ENCODE measurements at regions not wholly inside any gene's neighbourhood (a gene's known extent, or its start where the extent isn't known, plus 50 kb on each side); places are given as distances from the start of the nearest gene placed in this dataset.
"Not testable (repeated sequence)": the region's sequence is repeated elsewhere in the genome, so short reads cannot be mapped to it uniquely, and the experiment has no call there.

GRCh38 chr10:131830446-131831130 lies 70.2 kb upstream of the PPP2R2D start:
- H3K27ac Mint-ChIP-seq = no peak overlapping the region
- H3K9me3 Mint-ChIP-seq = no peaks in the 10 kb centered on the region
- H3K4me1 Mint-ChIP-seq = no peaks in the 10 kb centered on the region
- no peak for DNase-seq
- no peak overlapping the region for H3K4me3 Mint-ChIP-seq
- ATAC-seq = no peak
- peaks cover 21% of the 10 kb centered on the region for H3K27me3 Mint-ChIP-seq

- H3K4me3 Mint-ChIP-seq = no peak overlapping the region
- no peaks in the 10 kb centered on the region for H3K4me1 Mint-ChIP-seq
- ATAC-seq = no peak
Observed at GRCh38 chr10:131831561-131831960, 69.2 kb upstream of the PPP2R2D start.

GRCh38 chr10:131832056-131832685 lies 68.6 kb upstream of the PPP2R2D start:
- Mint-ChIP-seq H3K4me3 (no peak overlapping the region), H3K4me1 (no peaks in the 10 kb centered on the region), H3K27me3 (peaks cover 21% of the 10 kb centered on the region), H3K9me3 (no peaks in the 10 kb centered on the region), H3K27ac (no peak overlapping the region)
- DNase-seq (no peak), ATAC-seq (no peak)

More at GRCh38 chr10:131831561-131831960, 69.2 kb upstream of the PPP2R2D start:
- no peak overlapping the region for H3K27ac Mint-ChIP-seq
- peaks cover 21% of the 10 kb centered on the region for H3K27me3 Mint-ChIP-seq
- H3K9me3 Mint-ChIP-seq = no peaks in the 10 kb centered on the region
- no peak for DNase-seq

GRCh38 chr10:131833013-131833412 lies 67.8 kb upstream of the PPP2R2D start:
- DNase-seq = no peak
- no peaks in the 10 kb centered on the region for H3K4me1 Mint-ChIP-seq
- no peaks in the 10 kb centered on the region for H3K9me3 Mint-ChIP-seq
- ATAC-seq = no peak
- H3K4me3 Mint-ChIP-seq = no peak overlapping the region
- no peak overlapping the region for H3K27ac Mint-ChIP-seq
- H3K27me3 Mint-ChIP-seq = peaks cover 21% of the 10 kb centered on the region

- Mint-ChIP-seq H3K9me3 (no peaks in the 10 kb centered on the region), H3K27me3 (peaks cover 21% of the 10 kb centered on the region), H3K4me1 (no peaks in the 10 kb centered on the region), H3K27ac (no peak overlapping the region), H3K4me3 (no peak overlapping the region)
- ATAC-seq (no peak), DNase-seq (no peak)
Observed at GRCh38 chr10:131833446-131834080, 67.2 kb upstream of the PPP2R2D start.

- no peak for DNase-seq
- no peaks in the 10 kb centered on the region for H3K4me1 Mint-ChIP-seq
- ATAC-seq = no peak
Observed at GRCh38 chr10:131834152-131834810, 66.5 kb upstream of the PPP2R2D start.

GRCh38 chr10:131838966-131839742 lies 61.7 kb upstream of the PPP2R2D start:
- no peak for DNase-seq
- H3K4me1 Mint-ChIP-seq = no peaks in the 10 kb centered on the region
- ATAC-seq = no peak
- no peak overlapping the region for H3K27ac Mint-ChIP-seq
- no peak overlapping the region for H3K4me3 Mint-ChIP-seq
- H3K9me3 Mint-ChIP-seq = no peaks in the 10 kb centered on the region
- H3K27me3 Mint-ChIP-seq = no peaks in the 10 kb centered on the region

More at GRCh38 chr10:131834152-131834810, 66.5 kb upstream of the PPP2R2D start:
- Mint-ChIP-seq H3K27me3 (peaks cover 21% of the 10 kb centered on the region), H3K4me3 (no peak overlapping the region), H3K27ac (no peak overlapping the region), H3K9me3 (no peaks in the 10 kb centered on the region)

GRCh38 chr10:131839880-131840787 lies 60.7 kb upstream of the PPP2R2D start:
- not testable (repeated sequence) for ATAC-seq, H3K4me1 Mint-ChIP-seq, H3K4me3 Mint-ChIP-seq, H3K27ac Mint-ChIP-seq, H3K9me3 Mint-ChIP-seq, H3K27me3 Mint-ChIP-seq, DNase-seq

GRCh38 chr10:131840788-131841118 lies 60.1 kb upstream of the PPP2R2D start:
- no peaks in the 10 kb centered on the region for H3K9me3 Mint-ChIP-seq
- no peak for ATAC-seq
- no peaks in the 10 kb centered on the region for H3K4me1 Mint-ChIP-seq
- H3K4me3 Mint-ChIP-seq = no peak overlapping the region
- DNase-seq = no peak
- H3K27me3 Mint-ChIP-seq = no peaks in the 10 kb centered on the region
- no peak overlapping the region for H3K27ac Mint-ChIP-seq

GRCh38 chr10:131841131-131841660 lies 59.6 kb upstream of the PPP2R2D start:
- Mint-ChIP-seq H3K4me3 (no peak overlapping the region), H3K4me1 (no peaks in the 10 kb centered on the region), H3K9me3 (no peaks in the 10 kb centered on the region), H3K27ac (no peak overlapping the region), H3K27me3 (no peaks in the 10 kb centered on the region)
- ATAC-seq (no peak), DNase-seq (no peak)

GRCh38 chr10:131841661-131842139 lies 59.1 kb upstream of the PPP2R2D start:
- H3K4me1 Mint-ChIP-seq = no peaks in the 10 kb centered on the region
- DNase-seq = no peak
- no peak overlapping the region for H3K27ac Mint-ChIP-seq
- no peaks in the 10 kb centered on the region for H3K9me3 Mint-ChIP-seq
- no peak for ATAC-seq
- no peak overlapping the region for H3K4me3 Mint-ChIP-seq
- no peaks in the 10 kb centered on the region for H3K27me3 Mint-ChIP-seq

- no peak for DNase-seq
- no peaks in the 10 kb centered on the region for H3K27me3 Mint-ChIP-seq
- H3K27ac Mint-ChIP-seq = no peak overlapping the region
- H3K4me3 Mint-ChIP-seq = no peak overlapping the region
- no peaks in the 10 kb centered on the region for H3K9me3 Mint-ChIP-seq
- ATAC-seq = peak; percentile 25
- H3K4me1 Mint-ChIP-seq = no peaks in the 10 kb centered on the region
Observed at GRCh38 chr10:131842351-131843088, 58.3 kb upstream of the PPP2R2D start.

- H3K27ac Mint-ChIP-seq = no peak overlapping the region
- H3K27me3 Mint-ChIP-seq = no peaks in the 10 kb centered on the region
- H3K9me3 Mint-ChIP-seq = no peaks in the 10 kb centered on the region
- H3K4me3 Mint-ChIP-seq = no peak overlapping the region
- DNase-seq (no peak), ATAC-seq (no peak)
- no peaks in the 10 kb centered on the region for H3K4me1 Mint-ChIP-seq
Observed at GRCh38 chr10:131843089-131843595, 57.7 kb upstream of the PPP2R2D start.
